Neuronal stem cell (in vitro differentiated cells): ENCODE measurements at regions not wholly inside any gene's neighbourhood (a gene's known extent, or its start where the extent isn't known, plus 50 kb on each side); places are given as distances from the start of the nearest gene placed in this dataset.
A peak's percentile ranks its signal among the peaks of the same experiment; 100 is the strongest.

Source experiments
- DNase-seq: peaks from one replicate; pipeline ENCODE4 v3.0.0-alpha.2; 2013; ENCODE audit warnings: low spot score
- H2AFZ ChIP-seq: one replicate; pipeline ENCODE4 v1.6.1; 2013; ENCODE audit warnings: mild to moderate bottlenecking, low read length, inconsistent platforms
- H2AK5ac ChIP-seq: 2 replicates; pipeline ENCODE4 v1.6.1; 2013; ENCODE audit warnings: low read depth, mild to moderate bottlenecking, inconsistent platforms, low read length, moderate library complexity, mixed read lengths
- H2BK120ac ChIP-seq: 2 replicates; pipeline ENCODE4 v1.6.1; 2013; ENCODE audit warnings: low read depth, mild to moderate bottlenecking, inconsistent platforms, low read length, moderate library complexity, mixed read lengths
- H2BK12ac ChIP-seq: one replicate; pipeline ENCODE4 v1.6.1; 2013; ENCODE audit warnings: low read length, inconsistent platforms
- H2BK15ac ChIP-seq: 2 replicates; pipeline ENCODE4 v1.6.1; 2013; ENCODE audit warnings: mild to moderate bottlenecking, low read length, inconsistent platforms, mixed read lengths
- H2BK5ac ChIP-seq: one replicate; pipeline ENCODE4 v1.6.1; 2013; ENCODE audit warnings: inconsistent platforms, mild to moderate bottlenecking, low read length, moderate library complexity
- H3K14ac ChIP-seq: one replicate; pipeline ENCODE4 v1.6.1; 2013; ENCODE audit warnings: low read length, inconsistent platforms
- H3K18ac ChIP-seq: 2 replicates; pipeline ENCODE4 v1.6.1; 2013; ENCODE audit warnings: low read length, inconsistent platforms
- H3K23ac ChIP-seq: 2 replicates; pipeline ENCODE4 v1.6.1; 2013; ENCODE audit warnings: low read depth, mild to moderate bottlenecking, mixed read lengths, low read length, inconsistent platforms; ENCODE audit not compliant: poor library complexity
- H3K27ac ChIP-seq: replicated peaks from 3 replicates; pipeline ENCODE4 v1.5.1; 2013; ENCODE audit warnings: low read length, inconsistent platforms
- H3K27me3 ChIP-seq, 3 experiments: 2 replicates each; pipeline ENCODE4 v1.6.1; 2013; ENCODE audit warnings: low read length in 3 of 3, mild to moderate bottlenecking in 2 of 3, inconsistent platforms in 1 of 3, low read depth in 1 of 3, mixed read lengths in 1 of 3, moderate library complexity in 1 of 3; ENCODE audit not compliant: control insufficient read depth in 3 of 3, insufficient read depth in 3 of 3
- H3K36me3 ChIP-seq, 2 donors: replicated peaks in 1 of 2; 2 replicates each; pipeline ENCODE4 v1.6.1; 2013; ENCODE audit warnings: low read length in 2 of 2; ENCODE audit not compliant: control insufficient read depth in 2 of 2, insufficient read depth in 2 of 2
- H3K4ac ChIP-seq: 2 replicates; pipeline ENCODE4 v1.6.1; 2013; ENCODE audit warnings: inconsistent platforms, mild to moderate bottlenecking, low read length, moderate library complexity
- H3K4me1 ChIP-seq, 2 donors: 1 replicate in 1 of 2; 2 replicates in 1 of 2; pipeline ENCODE4 v1.6.1; 2013; ENCODE audit warnings: low read length in 2 of 2, low read depth in 1 of 2; ENCODE audit not compliant: control insufficient read depth in 2 of 2, insufficient read depth in 1 of 2
- H3K4me2 ChIP-seq: one replicate; pipeline ENCODE4 v1.6.1; 2013; ENCODE audit warnings: mild to moderate bottlenecking, low read length, inconsistent platforms; ENCODE audit not compliant: insufficient read depth, poor library complexity, severe bottlenecking
- H3K4me3 ChIP-seq, 2 donors: 2 replicates each; pipeline ENCODE4 v1.5.1; 2013; ENCODE audit warnings: low read length in 2 of 2, mild to moderate bottlenecking in 2 of 2, inconsistent platforms in 1 of 2, moderate library complexity in 1 of 2
- H3K79me1 ChIP-seq: one replicate; pipeline ENCODE4 v1.6.1; 2013; ENCODE audit warnings: low read depth, mild to moderate bottlenecking, inconsistent platforms, low read length, moderate library complexity
- H3K9ac ChIP-seq: one replicate; pipeline ENCODE4 v1.6.1; 2013; ENCODE audit warnings: mild to moderate bottlenecking, low read depth, low read length, inconsistent platforms; ENCODE audit not compliant: poor library complexity
- H3K9me3 ChIP-seq, 2 donors: replicated peaks in 1 of 2; 2 replicates each; pipeline versions ENCODE3 to v1.6.1; 2013; ENCODE audit warnings: low read length in 2 of 2, mild to moderate bottlenecking in 2 of 2, inconsistent platforms in 1 of 2, low read depth in 1 of 2, mixed read lengths in 1 of 2, moderate library complexity in 1 of 2; ENCODE audit not compliant: control insufficient read depth in 2 of 2, insufficient read depth in 1 of 2
- H4K8ac ChIP-seq: one replicate; pipeline ENCODE4 v1.6.1; 2013; ENCODE audit warnings: low read depth, mild to moderate bottlenecking, inconsistent platforms, low read length, moderate library complexity
- H4K91ac ChIP-seq: one replicate; pipeline ENCODE4 v1.6.1; 2013; ENCODE audit warnings: low read length, low read depth, mild to moderate bottlenecking, inconsistent platforms; ENCODE audit not compliant: poor library complexity
- WGBS, 2 donors: extraction: QIAGEN DNeasy Blood & Tissue Kit; methylation state at CpG; one replicate each; pipeline ENCODE4 v1.1.7; 2013; ENCODE audit warnings: missing lambda C conversion rate in 2 of 2, mixed read lengths in 1 of 2; ENCODE audit not compliant: insufficient read length in 2 of 2, insufficient replicate concordance in 1 of 2; ENCODE audit errors: extremely low coverage in 2 of 2; 5-methylcytosine and 5-hydroxymethylcytosine counted together

GRCh38 chr5:3489239-3489843 is 106.3 kb upstream of the IRX1 start:
- H3K4me3 ChIP-seq = no peak overlapping the region
- peak overlapping the region; percentile 79 for H2AFZ ChIP-seq
- no peaks in the 10 kb centered on the region for H3K79me1 ChIP-seq
- no peak overlapping the region for H3K4me2 ChIP-seq
- H2AK5ac ChIP-seq = no peak overlapping the region
- H2BK15ac ChIP-seq = no peak overlapping the region
- peak overlapping the region; percentile 12 for H3K18ac ChIP-seq
- no peak overlapping the region for H2BK120ac ChIP-seq
- no peaks in the 10 kb centered on the region for H3K27me3 ChIP-seq
- H3K4me1 ChIP-seq = peaks cover 0 to 3% of the 10 kb centered on the region in 2 donors
- no peak overlapping the region for H4K8ac ChIP-seq
- H3K14ac ChIP-seq = no peak overlapping the region
- no peaks in the 10 kb centered on the region for H3K9me3 ChIP-seq
- no peak overlapping the region for H3K9ac ChIP-seq
- no peak overlapping the region for H3K27ac ChIP-seq
- no peak overlapping the region for H2BK5ac ChIP-seq
- H3K4ac ChIP-seq = no peak overlapping the region
- DNase-seq = no peak
- WGBS, 2 donors = no CpG with 5 or more reads among the region's 21 CpGs
- no peaks in the 10 kb centered on the region for H3K36me3 ChIP-seq
- no peak overlapping the region for H3K23ac ChIP-seq
- no peak overlapping the region for H2BK12ac ChIP-seq
- no peak overlapping the region for H4K91ac ChIP-seq

- no peak overlapping the region for H4K8ac ChIP-seq
- no peak for DNase-seq
- H3K4ac ChIP-seq = no peak overlapping the region
- H3K9me3 ChIP-seq = peaks cover 0 to 1% of the 10 kb centered on the region in 2 donors
- H3K4me3 ChIP-seq = no peak overlapping the region
- H2BK120ac ChIP-seq = no peak overlapping the region
- no peaks in the 10 kb centered on the region for H3K27me3 ChIP-seq
- H3K14ac ChIP-seq = no peak overlapping the region
- H3K23ac ChIP-seq = no peak overlapping the region
- no peaks in the 10 kb centered on the region for H3K79me1 ChIP-seq
- H2AK5ac ChIP-seq = no peak overlapping the region
- H4K91ac ChIP-seq = no peak overlapping the region
- no peak overlapping the region for H2BK15ac ChIP-seq
- H2BK12ac ChIP-seq = no peak overlapping the region
- H3K27ac ChIP-seq = no peak overlapping the region
- H3K18ac ChIP-seq = no peak overlapping the region
- H3K36me3 ChIP-seq = no peaks in the 10 kb centered on the region
- no peak overlapping the region for H3K4me2 ChIP-seq
- H3K4me1 ChIP-seq = peaks cover 0 to 8% of the 10 kb centered on the region in 2 donors
- H3K9ac ChIP-seq = no peak overlapping the region
- WGBS, 2 donors = no CpG with 5 or more reads among the region's 5 CpGs
- no peak overlapping the region for H2AFZ ChIP-seq
- H2BK5ac ChIP-seq = no peak overlapping the region
Observed at GRCh38 chr5:3484836-3485235, 110.8 kb upstream of the IRX1 start.

- WGBS, 2 donors = no CpG with 5 or more reads among the region's 3 CpGs
- no peak overlapping the region for H3K27ac ChIP-seq
- no peak overlapping the region for H3K4me3 ChIP-seq
- no peaks in the 10 kb centered on the region for H3K27me3 ChIP-seq
- H4K8ac ChIP-seq = no peak overlapping the region
- H3K36me3 ChIP-seq = no peaks in the 10 kb centered on the region
- H3K18ac ChIP-seq = no peak overlapping the region
- no peak overlapping the region for H2BK120ac ChIP-seq
- no peak overlapping the region for H3K4ac ChIP-seq
- H2AFZ ChIP-seq = no peak overlapping the region
- H3K14ac ChIP-seq = no peak overlapping the region
- no peak overlapping the region for H2BK15ac ChIP-seq
- no peak overlapping the region for H3K4me2 ChIP-seq
- H2BK12ac ChIP-seq = peak overlapping the region; percentile 58
- no peak overlapping the region for H3K9ac ChIP-seq
- H2BK5ac ChIP-seq = no peak overlapping the region
- H2AK5ac ChIP-seq = no peak overlapping the region
- DNase-seq = no peak
- peaks cover 0 to 1% of the 10 kb centered on the region in 2 donors for H3K9me3 ChIP-seq
- no peaks in the 10 kb centered on the region for H3K79me1 ChIP-seq
- no peak overlapping the region for H4K91ac ChIP-seq
- no peak overlapping the region for H3K23ac ChIP-seq
- H3K4me1 ChIP-seq = peaks cover 0 to 6% of the 10 kb centered on the region in 2 donors
Observed at GRCh38 chr5:3481175-3481574, 114.5 kb upstream of the IRX1 start.

- no peak overlapping the region for H2BK5ac ChIP-seq
- no peaks in the 10 kb centered on the region for H3K9me3 ChIP-seq
- H3K36me3 ChIP-seq = no peaks in the 10 kb centered on the region
- H3K79me1 ChIP-seq = no peaks in the 10 kb centered on the region
- no peak overlapping the region for H3K27ac ChIP-seq
- WGBS, 2 donors = no CpG with 5 or more reads among the region's 1 CpG
- DNase-seq = no peak
- no peak overlapping the region for H4K91ac ChIP-seq
- H3K27me3 ChIP-seq = no peaks in the 10 kb centered on the region
- H2BK15ac ChIP-seq = no peak overlapping the region
- no peak overlapping the region for H3K4me3 ChIP-seq
- H3K9ac ChIP-seq = no peak overlapping the region
- H3K4me1 ChIP-seq = no peaks in the 10 kb centered on the region
- H2AK5ac ChIP-seq = no peak overlapping the region
- no peak overlapping the region for H3K4me2 ChIP-seq
- H2AFZ ChIP-seq = no peak overlapping the region
- no peak overlapping the region for H3K18ac ChIP-seq
- no peak overlapping the region for H3K23ac ChIP-seq
- H2BK12ac ChIP-seq = no peak overlapping the region
- H3K14ac ChIP-seq = no peak overlapping the region
- H3K4ac ChIP-seq = no peak overlapping the region
- H2BK120ac ChIP-seq = no peak overlapping the region
- H4K8ac ChIP-seq = no peak overlapping the region
Observed at GRCh38 chr5:3475674-3476073, 120.0 kb upstream of the IRX1 start.
